ENCODE measurements at regions not wholly inside any gene's neighbourhood (a gene's known extent, or its start where the extent isn't known, plus 50 kb on each side); places are given as distances from the start of the nearest gene placed in this dataset.

DNA sequence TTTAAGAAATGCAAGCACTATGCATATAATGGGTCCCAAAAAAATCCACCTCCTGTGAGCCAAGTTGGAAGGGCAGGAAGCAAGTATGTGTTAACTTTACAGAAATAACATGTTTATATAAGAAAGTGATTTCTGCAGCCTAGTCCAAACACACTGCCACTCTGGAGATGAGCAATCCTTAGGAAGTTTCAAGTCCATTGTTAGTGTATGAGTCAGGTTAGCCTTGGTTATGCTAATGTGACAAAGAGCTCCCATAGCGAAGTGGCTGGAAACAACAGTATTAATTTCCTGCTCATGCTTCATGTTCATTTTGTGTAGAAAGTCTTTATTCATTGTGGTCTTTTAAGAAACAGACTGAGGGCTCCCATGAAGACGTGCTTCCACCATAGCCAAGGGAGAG lies 121.4 kb downstream of the TBXT start:
- Histone ChIP-seq H3K36me3 (replicated peaks; ENCODE audit: insufficient read depth, low read depth) (no peaks in the 10 kb centered on the region), H2AFZ (no peak overlapping the region), H3K9me3 (ENCODE audit: low read depth) (no peaks in the 10 kb centered on the region), H3K9me2 (replicated peaks; ENCODE audit: insufficient read depth) (no peaks in the 10 kb centered on the region), H3K4me3 (no peak overlapping the region), H4K20me1 (ENCODE audit: insufficient read depth, poor library complexity, severe bottlenecking) (no peaks in the 10 kb centered on the region), H3K4me1 (ENCODE audit: insufficient read depth) (no peaks in the 10 kb centered on the region), H3K4me2 (no peak overlapping the region), H3K79me2 (no peaks in the 10 kb centered on the region), H3K27me3 (no peaks in the 10 kb centered on the region), H3K27ac (no peak overlapping the region)
- WGBS (ENCODE audit: low lambda C conversion rate, missing lambda C conversion rate), result 86% methylated on average over 2 of the region's 2 CpGs
- TF ChIP-seq EZH2phosphoT487 (IDR thresholded peaks at IDR 0.05; ENCODE audit: low read depth, severe bottlenecking, unreplicated experiment) (no peak), EZH2 (IDR thresholded peaks at IDR 0.05; ENCODE audit: borderline replicate concordance) (no peak), CTCF (IDR thresholded peaks at IDR 0.05; ENCODE audit: poor library complexity) (no peak)
- no peak for DNase-seq (ENCODE audit: low spot score)

- no peaks in the 10 kb centered on the region for H3K36me3 ChIP-seq (replicated peaks; ENCODE audit: insufficient read depth, low read depth)
- H3K27me3 ChIP-seq, result no peaks in the 10 kb centered on the region
- TF ChIP-seq EZH2phosphoT487 (IDR thresholded peaks at IDR 0.05; ENCODE audit: low read depth, severe bottlenecking, unreplicated experiment), result no peak
- no peak for TF ChIP-seq EZH2 (IDR thresholded peaks at IDR 0.05; ENCODE audit: borderline replicate concordance)
- TF ChIP-seq CTCF (IDR thresholded peaks at IDR 0.05; ENCODE audit: poor library complexity), result no peak
- no peak overlapping the region for H3K4me2 ChIP-seq
- H3K79me2 ChIP-seq, result no peaks in the 10 kb centered on the region
- no peak overlapping the region for H2AFZ ChIP-seq
- no peak overlapping the region for H3K4me3 ChIP-seq
- no peak overlapping the region for H3K27ac ChIP-seq
- no peaks in the 10 kb centered on the region for H3K4me1 ChIP-seq (ENCODE audit: insufficient read depth)
- no peaks in the 10 kb centered on the region for H3K9me3 ChIP-seq (ENCODE audit: low read depth)
- DNase-seq (ENCODE audit: low spot score), result no peak
- no peaks in the 10 kb centered on the region for H4K20me1 ChIP-seq (ENCODE audit: insufficient read depth, poor library complexity, severe bottlenecking)
- WGBS (ENCODE audit: low lambda C conversion rate, missing lambda C conversion rate), result 74% methylated on average over 1 of the region's 1 CpG
- H3K9me2 ChIP-seq (replicated peaks; ENCODE audit: insufficient read depth), result no peaks in the 10 kb centered on the region
Measured at GRCh38 chr6:166045860-166046200, 121.8 kb downstream of the TBXT start.

GRCh38 chr6:166045173-166045859 lies 122.3 kb downstream of the TBXT start:
- H3K27me3 ChIP-seq, result no peaks in the 10 kb centered on the region
- H3K79me2 ChIP-seq, result no peaks in the 10 kb centered on the region
- DNase-seq (ENCODE audit: low spot score), result no peak
- TF ChIP-seq CTCF (IDR thresholded peaks at IDR 0.05; ENCODE audit: poor library complexity), result no peak
- TF ChIP-seq EZH2phosphoT487 (IDR thresholded peaks at IDR 0.05; ENCODE audit: low read depth, severe bottlenecking, unreplicated experiment), result no peak
- no peak for TF ChIP-seq EZH2 (IDR thresholded peaks at IDR 0.05; ENCODE audit: borderline replicate concordance)
- H3K4me1 ChIP-seq (ENCODE audit: insufficient read depth), result no peaks in the 10 kb centered on the region
- no peak overlapping the region for H3K4me3 ChIP-seq
- no peak overlapping the region for H3K4me2 ChIP-seq
- WGBS (ENCODE audit: low lambda C conversion rate, missing lambda C conversion rate), result 80% methylated on average over 3 of the region's 3 CpGs
- no peaks in the 10 kb centered on the region for H3K9me2 ChIP-seq (replicated peaks; ENCODE audit: insufficient read depth)
- H2AFZ ChIP-seq, result no peak overlapping the region
- H3K27ac ChIP-seq, result no peak overlapping the region
- H3K36me3 ChIP-seq (replicated peaks; ENCODE audit: insufficient read depth, low read depth), result no peaks in the 10 kb centered on the region
- no peaks in the 10 kb centered on the region for H4K20me1 ChIP-seq (ENCODE audit: insufficient read depth, poor library complexity, severe bottlenecking)
- no peaks in the 10 kb centered on the region for H3K9me3 ChIP-seq (ENCODE audit: low read depth)

Measured in hepatocyte (in vitro differentiated cells).